Nephron progenitor cell (in vitro differentiated cells): ENCODE measurements at regions not wholly inside any gene's neighbourhood (a gene's known extent, or its start where the extent isn't known, plus 50 kb on each side); places are given as distances from the start of the nearest gene placed in this dataset.

Source experiments
- DNase-seq: peaks from one replicate; pipeline ENCODE4 v3.0.0; 2021
- H3K27ac Mint-ChIP-seq: 2 replicates; pipeline ENCODE4 v1.8.0; 2021; ENCODE audit warnings: mild to moderate bottlenecking, moderate library complexity, mixed read lengths
- H3K27me3 Mint-ChIP-seq: 2 replicates; pipeline ENCODE4 v1.8.0; 2021; ENCODE audit warnings: mild to moderate bottlenecking, low read depth, mixed read lengths; ENCODE audit not compliant: poor library complexity
- H3K36me3 Mint-ChIP-seq: 2 replicates; pipeline ENCODE4 v1.8.0; 2021; ENCODE audit warnings: low read depth, mixed read lengths
- H3K4me1 Mint-ChIP-seq: 2 replicates; pipeline ENCODE4 v1.8.0; 2021; ENCODE audit warnings: mixed read lengths
- H3K4me3 Mint-ChIP-seq: 2 replicates; pipeline ENCODE4 v1.8.0; 2021; ENCODE audit warnings: mild to moderate bottlenecking, moderate library complexity, mixed read lengths
- H3K9me3 Mint-ChIP-seq: 2 replicates; pipeline ENCODE4 v1.8.0; 2021; ENCODE audit warnings: mild to moderate bottlenecking, moderate library complexity, mixed read lengths
- CTCF ChIP-seq: fragments of 200-600 bp; sonication (generic); IDR thresholded peaks from 2 replicates; pipeline ENCODE4 v1.5.0; 2021; ENCODE audit warnings: antibody characterized with exemption

GRCh38 chr7:51970961-51971665 lies 654.5 kb upstream of the COBL start:
- TF ChIP-seq CTCF, result no peak
- H3K27ac Mint-ChIP-seq, result no peak overlapping the region
- peaks cover 2% of the 10 kb centered on the region for H3K27me3 Mint-ChIP-seq
- H3K36me3 Mint-ChIP-seq, result no peaks in the 10 kb centered on the region
- H3K4me1 Mint-ChIP-seq, result no peaks in the 10 kb centered on the region
- H3K9me3 Mint-ChIP-seq, result no peaks in the 10 kb centered on the region
- no peak overlapping the region for H3K4me3 Mint-ChIP-seq
- no peak for DNase-seq

- H3K36me3 Mint-ChIP-seq, result no peaks in the 10 kb centered on the region
- H3K4me3 Mint-ChIP-seq, result no peak overlapping the region
- H3K4me1 Mint-ChIP-seq, result no peaks in the 10 kb centered on the region
- H3K27ac Mint-ChIP-seq, result no peak overlapping the region
- no peak for TF ChIP-seq CTCF
- no peak for DNase-seq
- H3K27me3 Mint-ChIP-seq, result peaks cover 6% of the 10 kb centered on the region
- no peaks in the 10 kb centered on the region for H3K9me3 Mint-ChIP-seq
Observed at GRCh38 chr7:51968461-51968860, 651.9 kb upstream of the COBL start.

GRCh38 chr7:51965454-51965853 lies 648.8 kb upstream of the COBL start:
- no peak for TF ChIP-seq CTCF
- Mint-ChIP-seq H3K36me3 (no peaks in the 10 kb centered on the region), H3K27ac (no peak overlapping the region), H3K4me3 (no peak overlapping the region), H3K27me3 (peaks cover 6% of the 10 kb centered on the region), H3K9me3 (no peaks in the 10 kb centered on the region), H3K4me1 (no peaks in the 10 kb centered on the region)
- DNase-seq, result no peak

- H3K4me1 Mint-ChIP-seq, result no peaks in the 10 kb centered on the region
- peaks cover 4% of the 10 kb centered on the region for H3K27me3 Mint-ChIP-seq
- H3K9me3 Mint-ChIP-seq, result no peaks in the 10 kb centered on the region
- DNase-seq, result no peak
- H3K4me3 Mint-ChIP-seq, result no peak overlapping the region
- no peaks in the 10 kb centered on the region for H3K36me3 Mint-ChIP-seq
- TF ChIP-seq CTCF, result no peak
- H3K27ac Mint-ChIP-seq, result no peak overlapping the region
Observed at GRCh38 chr7:51961804-51962203, 645.2 kb upstream of the COBL start.

- Mint-ChIP-seq H3K4me3 (no peak overlapping the region), H3K4me1 (peaks cover 11% of the 10 kb centered on the region), H3K27me3 (peaks cover 4% of the 10 kb centered on the region), H3K27ac (no peak overlapping the region), H3K36me3 (no peaks in the 10 kb centered on the region), H3K9me3 (no peaks in the 10 kb centered on the region)
- no peak for TF ChIP-seq CTCF
- DNase-seq, result no peak
Observed at GRCh38 chr7:51950813-51951212, 634.2 kb upstream of the COBL start.
